MM.1S (cell line): ENCODE measurements at regions not wholly inside any gene's neighbourhood (a gene's known extent, or its start where the extent isn't known, plus 50 kb on each side); places are given as distances from the start of the nearest gene placed in this dataset.

Experiments
- DNase-seq: peaks from one replicate; pipeline ENCODE4 v3.0.0-alpha.2; 2015
- H2AFZ ChIP-seq: fragments of 300-600 bp; sonication (generic); 2 replicates; pipeline ENCODE4 v1.6.0; 2016; ENCODE audit warnings: antibody characterized with exemption, low read length
- H3F3A ChIP-seq: fragments of 300-600 bp; sonication (generic); 2 replicates; pipeline ENCODE4 v1.6.1; 2016; ENCODE audit warnings: mild to moderate bottlenecking, antibody characterized with exemption, low read length, moderate library complexity, mixed read lengths; ENCODE audit not compliant: insufficient read depth
- H3K27ac ChIP-seq: fragments of 300-600 bp; sonication (generic); 2 replicates; pipeline ENCODE4 v1.5.1; 2016; ENCODE audit warnings: mild to moderate bottlenecking, low read length
- H3K27me3 ChIP-seq: fragments of 300-600 bp; sonication (generic); replicated peaks from 2 replicates; pipeline ENCODE4 v1.6.0; 2016; ENCODE audit warnings: low read length; ENCODE audit not compliant: insufficient read depth
- H3K36me3 ChIP-seq: fragments of 300-600 bp; sonication (generic); replicated peaks from 2 replicates; pipeline ENCODE4 v1.6.1; 2016; ENCODE audit warnings: mild to moderate bottlenecking, low read length, mixed read lengths; ENCODE audit not compliant: insufficient read depth
- H3K4me1 ChIP-seq: fragments of 300-600 bp; sonication (generic); 2 replicates; pipeline ENCODE4 v1.6.1; 2016; ENCODE audit warnings: low read length, mixed read lengths
- H3K4me2 ChIP-seq: fragments of 300-600 bp; sonication (generic); 2 replicates; pipeline ENCODE4 v1.6.0; 2016; ENCODE audit warnings: low read depth, low read length
- H3K4me3 ChIP-seq: fragments of 300-600 bp; sonication (generic); 2 replicates; pipeline ENCODE4 v1.5.1; 2016; ENCODE audit warnings: low read length, mixed read lengths
- H3K79me2 ChIP-seq: fragments of 300-600 bp; sonication (generic); 2 replicates; pipeline ENCODE4 v1.6.1; 2016; ENCODE audit warnings: mixed run types, low read length, mixed read lengths
- H3K9ac ChIP-seq: fragments of 300-600 bp; sonication (generic); 2 replicates; pipeline ENCODE4 v1.6.1; 2016; ENCODE audit warnings: low read length, mixed read lengths
- H3K9me2 ChIP-seq: fragments of 300-600 bp; sonication (generic); replicated peaks from 2 replicates; pipeline ENCODE4 v1.6.1; 2016; ENCODE audit warnings: mild to moderate bottlenecking, low read length, mixed read lengths; ENCODE audit not compliant: insufficient read depth
- H3K9me3 ChIP-seq: fragments of 300-600 bp; sonication (generic); replicated peaks from 2 replicates; pipeline ENCODE4 v1.6.1; 2016; ENCODE audit warnings: mild to moderate bottlenecking, low read length, mixed read lengths; ENCODE audit not compliant: insufficient read depth
- H4K20me1 ChIP-seq: fragments of 300-600 bp; sonication (generic); 2 replicates; pipeline ENCODE4 v1.6.1; 2016; ENCODE audit warnings: mild to moderate bottlenecking, low read length, moderate library complexity, mixed read lengths; ENCODE audit not compliant: insufficient read depth
- CTCF ChIP-seq: fragments of 300-600 bp; sonication (generic); IDR thresholded peaks from 2 replicates; pipeline ENCODE4 v1.5.1; 2016; ENCODE audit warnings: antibody characterized with exemption, low read length, mixed read lengths
- EZH2 ChIP-seq: fragments of 300-600 bp; sonication (generic); optimal IDR thresholded peaks from 2 replicates; pipeline ENCODE3; 2017; ENCODE audit warnings: low read depth, mild to moderate bottlenecking, antibody characterized with exemption, low read length, mixed read lengths
- EZH2phosphoT487 ChIP-seq: fragments of 300-600 bp; sonication (generic); IDR thresholded peaks from 2 replicates; pipeline ENCODE4 v1.6.1; 2018; ENCODE audit warnings: antibody characterized with exemption, low read length

DNA sequence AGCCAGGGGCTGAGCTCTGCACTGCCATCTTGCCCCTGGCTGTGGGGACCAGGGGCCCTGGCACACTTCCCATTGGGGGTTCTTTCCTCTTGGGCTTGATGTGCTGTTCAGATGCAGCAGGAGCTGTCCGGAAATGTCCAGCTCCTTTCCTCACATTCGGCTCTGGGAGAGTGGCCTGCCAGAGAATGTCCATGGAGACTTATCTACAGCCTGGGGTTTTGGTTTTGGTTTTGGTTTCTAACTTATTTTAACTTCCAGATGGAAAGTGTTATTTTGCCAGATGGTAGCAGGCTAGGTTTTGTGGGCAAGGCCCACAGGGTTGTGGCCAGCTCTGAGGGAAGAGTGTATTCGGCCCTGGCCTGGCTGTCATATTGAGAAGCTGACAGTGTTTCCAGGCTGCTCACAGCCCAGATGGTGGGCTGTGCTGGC, 177.3 kb downstream of the ANKRD30B start:
- Histone ChIP-seq H3K4me2 (no peak overlapping the region), H3K36me3 (no peaks in the 10 kb centered on the region)

DNA sequence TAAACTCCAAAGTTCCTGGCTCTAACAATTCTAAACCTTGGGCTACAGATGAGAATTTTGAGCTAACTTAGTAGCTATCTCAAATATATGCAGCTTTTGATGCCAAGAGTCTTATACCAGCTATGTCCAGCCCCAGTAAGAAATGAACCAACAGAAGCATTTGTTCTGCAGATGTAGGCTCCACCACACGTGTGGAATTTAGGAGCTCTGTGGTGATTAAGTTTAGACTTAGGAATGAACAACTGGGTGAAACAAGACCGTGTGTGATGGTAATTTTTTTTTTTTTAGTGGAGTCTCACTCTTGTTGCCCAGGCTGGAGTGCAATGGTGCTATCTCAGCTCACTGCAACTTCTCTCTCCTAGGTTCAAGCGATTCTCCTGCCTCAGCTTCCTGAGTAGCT, 179.7 kb downstream of the ANKRD30B start:
- H3K36me3 ChIP-seq = no peaks in the 10 kb centered on the region
- H3K9ac ChIP-seq = no peak overlapping the region
- no peaks in the 10 kb centered on the region for H3K9me3 ChIP-seq
- H3K4me1 ChIP-seq = no peaks in the 10 kb centered on the region
- H4K20me1 ChIP-seq = no peaks in the 10 kb centered on the region
- H3K27me3 ChIP-seq = no peaks in the 10 kb centered on the region
- H3K4me3 ChIP-seq = no peak overlapping the region
- no peaks in the 10 kb centered on the region for H3F3A ChIP-seq
- no peaks in the 10 kb centered on the region for H3K9me2 ChIP-seq
- H2AFZ ChIP-seq = no peak overlapping the region
- H3K27ac ChIP-seq = no peak overlapping the region
- TF ChIP-seq EZH2phosphoT487 (no peak), EZH2 (no peak), CTCF (no peak)
- DNase-seq = no peak
- no peak overlapping the region for H3K4me2 ChIP-seq
- H3K79me2 ChIP-seq = no peaks in the 10 kb centered on the region

More for the DNA sequence above, 177.3 kb downstream of the ANKRD30B start:
- Histone ChIP-seq H3K9me3 (no peaks in the 10 kb centered on the region), H3K4me1 (no peaks in the 10 kb centered on the region), H2AFZ (no peak overlapping the region), H3K27ac (no peak overlapping the region), H3K9ac (no peak overlapping the region), H3F3A (no peaks in the 10 kb centered on the region), H3K79me2 (no peaks in the 10 kb centered on the region), H3K4me3 (no peak overlapping the region), H3K27me3 (no peaks in the 10 kb centered on the region), H4K20me1 (no peaks in the 10 kb centered on the region), H3K9me2 (no peaks in the 10 kb centered on the region)
- TF ChIP-seq EZH2phosphoT487 (no peak), CTCF (no peak), EZH2 (no peak)
- no peak for DNase-seq

- no peak overlapping the region for H3K4me2 ChIP-seq
- H3K27me3 ChIP-seq = no peaks in the 10 kb centered on the region
Measured at GRCh38 chr18:14928396-14928795, 180.4 kb downstream of the ANKRD30B start.

More at GRCh38 chr18:14928396-14928795, 180.4 kb downstream of the ANKRD30B start:
- no peak for TF ChIP-seq CTCF
- no peak for TF ChIP-seq EZH2phosphoT487
- no peak for TF ChIP-seq EZH2
- H3K9me3 ChIP-seq = no peaks in the 10 kb centered on the region
- no peaks in the 10 kb centered on the region for H3F3A ChIP-seq
- no peaks in the 10 kb centered on the region for H3K36me3 ChIP-seq
- no peak overlapping the region for H3K4me3 ChIP-seq
- no peaks in the 10 kb centered on the region for H4K20me1 ChIP-seq
- H2AFZ ChIP-seq = no peak overlapping the region
- H3K27ac ChIP-seq = no peak overlapping the region
- H3K4me1 ChIP-seq = no peaks in the 10 kb centered on the region
- no peak for DNase-seq
- no peaks in the 10 kb centered on the region for H3K9me2 ChIP-seq
- no peaks in the 10 kb centered on the region for H3K79me2 ChIP-seq
- H3K9ac ChIP-seq = no peak overlapping the region
